Smooth muscle cell (in vitro differentiated cells): ENCODE measurements at regions not wholly inside any gene's neighbourhood (a gene's known extent, or its start where the extent isn't known, plus 50 kb on each side); places are given as distances from the start of the nearest gene placed in this dataset.

Experiments
- DNase-seq: peaks from one replicate; lab custom pipeline; 2025; ENCODE audit not compliant: unreplicated experiment; lab: John Stamatoyannopoulos, UW
- H2AFZ ChIP-seq: fragments of 200-600 bp; sonication (generic); 2 replicates; pipeline ENCODE4 v1.6.0; 2016; ENCODE audit warnings: antibody characterized with exemption, low read depth, mild to moderate bottlenecking
- H3F3A ChIP-seq: fragments of 200-600 bp; sonication (generic); 2 replicates; pipeline ENCODE4 v1.6.0; 2017; ENCODE audit warnings: antibody characterized with exemption, low read depth
- H3K27ac ChIP-seq: fragments of 200-600 bp; sonication (generic); 2 replicates; pipeline ENCODE4 v1.5.1; 2016; ENCODE audit warnings: low read depth, mild to moderate bottlenecking
- H3K27me3 ChIP-seq: fragments of 200-600 bp; sonication (generic); 2 replicates; pipeline ENCODE4 v1.6.1; 2016; ENCODE audit warnings: low read depth, mild to moderate bottlenecking
- H3K36me3 ChIP-seq: fragments of 200-600 bp; sonication (generic); 2 replicates; pipeline ENCODE4 v1.5.1; 2016; ENCODE audit warnings: low read depth
- H3K4me1 ChIP-seq: fragments of 200-600 bp; sonication (generic); 2 replicates; pipeline ENCODE4 v1.5.1; 2016; ENCODE audit warnings: low read depth
- H3K4me2 ChIP-seq: fragments of 200-600 bp; sonication (generic); 2 replicates; pipeline ENCODE4 v1.6.0; 2016; ENCODE audit warnings: mild to moderate bottlenecking
- H3K4me3 ChIP-seq: fragments of 200-600 bp; sonication (generic); 2 replicates; pipeline ENCODE4 v1.5.1; 2016; ENCODE audit warnings: mild to moderate bottlenecking
- H3K79me2 ChIP-seq: fragments of 200-600 bp; sonication (generic); 2 replicates; pipeline ENCODE4 v1.6.0; 2016; ENCODE audit warnings: low read depth, mild to moderate bottlenecking
- H3K9ac ChIP-seq: fragments of 200-600 bp; sonication (generic); 2 replicates; pipeline ENCODE4 v1.6.0; 2016; ENCODE audit warnings: low read depth
- H3K9me3 ChIP-seq: fragments of 200-600 bp; sonication (generic); replicated peaks from 2 replicates; pipeline ENCODE4 v1.5.1; 2016; ENCODE audit warnings: low read depth
- H4K20me1 ChIP-seq: fragments of 200-600 bp; sonication (generic); 2 replicates; pipeline ENCODE4 v1.6.0; 2016; ENCODE audit warnings: low read depth
- CTCF ChIP-seq: fragments of 200-600 bp; sonication (generic); IDR thresholded peaks from 2 replicates; pipeline ENCODE4 v1.5.1; 2017; ENCODE audit warnings: borderline replicate concordance, mild to moderate bottlenecking, antibody characterized with exemption; ENCODE audit not compliant: insufficient read depth, poor library complexity, severe bottlenecking
- WGBS: methylation state at CpG from one replicate; pipeline ENCODE4 v1.1.7; 2016; ENCODE audit warnings: low lambda C conversion rate; 5-methylcytosine and 5-hydroxymethylcytosine counted together

GRCh38 chr13:63942372-63942771, 2526.7 kb upstream of the PCDH20 start:
- no peaks in the 10 kb centered on the region for H3K27me3 ChIP-seq
- no peaks in the 10 kb centered on the region for H3K36me3 ChIP-seq
- H3K4me3 ChIP-seq, result no peak overlapping the region
- H2AFZ ChIP-seq, result no peak overlapping the region
- H3K9ac ChIP-seq, result no peak overlapping the region
- H3K4me2 ChIP-seq, result no peak overlapping the region
- no peaks in the 10 kb centered on the region for H3K79me2 ChIP-seq
- no peak for DNase-seq
- H3K9me3 ChIP-seq, result no peaks in the 10 kb centered on the region
- 77% methylated on average over 2 of the region's 2 CpGs for WGBS
- TF ChIP-seq CTCF, result no peak
- H3K4me1 ChIP-seq, result no peaks in the 10 kb centered on the region
- no peaks in the 10 kb centered on the region for H4K20me1 ChIP-seq
- H3F3A ChIP-seq, result no peaks in the 10 kb centered on the region
- H3K27ac ChIP-seq, result no peak overlapping the region

GRCh38 chr13:63938851-63939250, 2523.2 kb upstream of the PCDH20 start:
- Histone ChIP-seq H4K20me1 (no peaks in the 10 kb centered on the region), H3K4me2 (no peak overlapping the region), H3K27ac (no peak overlapping the region), H3K9me3 (no peaks in the 10 kb centered on the region), H3F3A (no peaks in the 10 kb centered on the region), H2AFZ (no peak overlapping the region), H3K4me3 (no peak overlapping the region), H3K9ac (no peak overlapping the region), H3K36me3 (no peaks in the 10 kb centered on the region), H3K79me2 (no peaks in the 10 kb centered on the region), H3K4me1 (no peaks in the 10 kb centered on the region), H3K27me3 (no peaks in the 10 kb centered on the region)
- no peak for DNase-seq
- 95% methylated on average over 3 of the region's 3 CpGs for WGBS
- no peak for TF ChIP-seq CTCF

DNA sequence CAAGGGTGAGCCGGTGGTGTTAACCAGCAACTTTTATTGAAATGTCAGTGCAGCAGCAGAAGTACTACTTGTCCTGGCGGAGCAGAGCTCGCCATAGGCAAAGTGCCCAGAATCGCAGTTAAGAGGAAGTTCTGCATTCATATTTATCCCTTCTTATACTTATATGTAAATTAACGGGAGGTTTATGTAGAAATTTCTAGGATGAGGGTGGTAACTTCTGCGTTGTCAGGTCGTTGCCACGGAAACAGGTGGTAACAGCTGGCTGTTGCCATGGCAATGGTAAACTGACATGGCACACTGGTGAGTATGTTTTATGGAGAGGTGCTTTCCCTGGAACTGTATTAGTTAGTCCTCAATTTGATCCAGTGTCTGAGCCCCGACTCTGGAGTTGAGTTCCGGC, 2494.9 kb upstream of the PCDH20 start:
- no peak for TF ChIP-seq CTCF
- Histone ChIP-seq H3K27me3 (no peaks in the 10 kb centered on the region), H3F3A (no peaks in the 10 kb centered on the region), H3K27ac (no peak overlapping the region), H3K79me2 (no peaks in the 10 kb centered on the region), H3K4me1 (no peaks in the 10 kb centered on the region), H3K4me3 (no peak overlapping the region), H4K20me1 (no peaks in the 10 kb centered on the region), H2AFZ (no peak overlapping the region), H3K9ac (no peak overlapping the region), H3K9me3 (no peaks in the 10 kb centered on the region), H3K4me2 (no peak overlapping the region), H3K36me3 (no peaks in the 10 kb centered on the region)
- no peak for DNase-seq
- WGBS, result 66% methylated on average over 10 of the region's 10 CpGs

DNA sequence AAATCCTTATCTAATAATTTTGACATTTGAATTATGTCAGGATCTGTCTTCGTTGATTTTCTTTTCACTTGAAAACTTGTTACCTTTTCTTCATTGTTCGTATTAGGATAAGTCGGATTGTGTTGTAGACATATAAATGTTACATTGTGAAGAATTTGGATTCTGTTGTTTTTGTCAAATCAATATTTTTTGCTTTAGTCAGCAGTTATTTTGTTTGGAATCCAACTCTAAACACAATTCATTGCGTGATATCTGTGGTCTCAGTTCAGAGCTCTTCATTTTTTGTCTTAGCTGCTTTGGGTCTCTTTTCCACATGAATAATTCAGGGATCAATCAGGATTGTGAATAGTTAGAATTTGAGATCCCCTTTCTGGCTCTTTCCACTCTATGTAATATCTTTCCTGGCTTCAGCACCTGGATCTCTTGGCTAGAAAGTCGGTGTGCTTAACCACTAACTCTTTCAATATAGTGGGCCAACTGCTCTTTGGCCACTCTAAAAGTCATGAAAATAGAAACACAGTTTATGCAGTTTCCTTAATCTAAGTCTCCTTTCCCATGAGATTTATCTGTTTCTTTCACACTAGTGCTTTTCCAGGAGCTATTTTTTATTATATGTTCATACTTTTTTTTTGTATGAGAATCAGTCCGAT, 2494.2 kb upstream of the PCDH20 start:
- no peaks in the 10 kb centered on the region for H4K20me1 ChIP-seq
- TF ChIP-seq CTCF, result no peak
- H3K4me1 ChIP-seq, result no peaks in the 10 kb centered on the region
- H3K9me3 ChIP-seq, result no peaks in the 10 kb centered on the region
- H3K27ac ChIP-seq, result no peak overlapping the region
- DNase-seq, result no peak
- H3K9ac ChIP-seq, result no peak overlapping the region
- H3K4me3 ChIP-seq, result no peak overlapping the region
- H3K36me3 ChIP-seq, result no peaks in the 10 kb centered on the region
- 91% methylated on average over 6 of the region's 6 CpGs for WGBS
- H3K4me2 ChIP-seq, result no peak overlapping the region
- no peak overlapping the region for H2AFZ ChIP-seq
- H3F3A ChIP-seq, result no peaks in the 10 kb centered on the region
- no peaks in the 10 kb centered on the region for H3K79me2 ChIP-seq
- no peaks in the 10 kb centered on the region for H3K27me3 ChIP-seq
